ENCODE measurements at regions not wholly inside any gene's neighbourhood (a gene's known extent, or its start where the extent isn't known, plus 50 kb on each side); places are given as distances from the start of the nearest gene placed in this dataset.

- WGBS, 2 experiments (ENCODE audit: insufficient coverage in 2 of 2), result 93 to 95% methylated on average over 2 to 3 of the region's 4 CpGs
Observed at GRCh38 chr2:220227266-220227920, 600.0 kb downstream of the SLC4A3 start.

GRCh38 chr2:220228310-220229006 lies 601.0 kb downstream of the SLC4A3 start:
- WGBS, 2 experiments (ENCODE audit: insufficient coverage in 2 of 2), result 75 to 84% methylated on average over 7 to 8 of the region's 8 CpGs
- no peaks in the 10 kb centered on the region for H3K36me3 ChIP-seq (ENCODE audit: control insufficient read depth, insufficient read depth, low read length)
- H3K4me3 ChIP-seq (ENCODE audit: extremely low read depth, insufficient read depth, low read length, poor library complexity, severe bottlenecking), result no peak overlapping the region
- no peaks in the 10 kb centered on the region for H3K9me3 ChIP-seq (ENCODE audit: control insufficient read depth, low read length)
- H3K4me1 ChIP-seq (ENCODE audit: control insufficient read depth, insufficient read depth, low read length, poor library complexity, severe bottlenecking), result peaks cover 8% of the 10 kb centered on the region
- H3K27ac ChIP-seq (ENCODE audit: low read depth, low read length, severe bottlenecking), result no peak overlapping the region

More at GRCh38 chr2:220227266-220227920, 600.0 kb downstream of the SLC4A3 start:
- Histone ChIP-seq H3K4me1 (ENCODE audit: control insufficient read depth, insufficient read depth, low read length, poor library complexity, severe bottlenecking) (peaks cover 8% of the 10 kb centered on the region), H3K9me3 (ENCODE audit: control insufficient read depth, low read length) (no peaks in the 10 kb centered on the region), H3K36me3 (ENCODE audit: control insufficient read depth, insufficient read depth, low read length) (no peaks in the 10 kb centered on the region), H3K4me3 (ENCODE audit: extremely low read depth, insufficient read depth, low read length, poor library complexity, severe bottlenecking) (no peak overlapping the region), H3K27ac (ENCODE audit: low read depth, low read length, severe bottlenecking) (no peak overlapping the region)

- H3K36me3 ChIP-seq (ENCODE audit: control insufficient read depth, insufficient read depth, low read length), result no peaks in the 10 kb centered on the region
- no peaks in the 10 kb centered on the region for H3K9me3 ChIP-seq (ENCODE audit: control insufficient read depth, low read length)
- H3K27ac ChIP-seq (ENCODE audit: low read depth, low read length, severe bottlenecking), result no peak overlapping the region
- no peaks in the 10 kb centered on the region for H3K4me1 ChIP-seq (ENCODE audit: control insufficient read depth, insufficient read depth, low read length, poor library complexity, severe bottlenecking)
- no peak overlapping the region for H3K4me3 ChIP-seq (ENCODE audit: extremely low read depth, insufficient read depth, low read length, poor library complexity, severe bottlenecking)
- WGBS, 2 experiments (ENCODE audit: insufficient coverage in 2 of 2), result 100% methylated on average over 1 of the region's 1 CpG
Observed at GRCh38 chr2:220240641-220241040, 613.2 kb downstream of the SLC4A3 start.

GRCh38 chr2:220241423-220241822 lies 614.0 kb downstream of the SLC4A3 start:
- H3K4me1 ChIP-seq (ENCODE audit: control insufficient read depth, insufficient read depth, low read length, poor library complexity, severe bottlenecking), result no peaks in the 10 kb centered on the region
- WGBS, 2 experiments (ENCODE audit: insufficient coverage in 2 of 2), result 80% methylated on average over 1 of the region's 2 CpGs; no CpG with 5 or more reads in 1 of the 2 experiments
- no peaks in the 10 kb centered on the region for H3K9me3 ChIP-seq (ENCODE audit: control insufficient read depth, low read length)
- H3K36me3 ChIP-seq (ENCODE audit: control insufficient read depth, insufficient read depth, low read length), result no peaks in the 10 kb centered on the region
- H3K4me3 ChIP-seq (ENCODE audit: extremely low read depth, insufficient read depth, low read length, poor library complexity, severe bottlenecking), result no peak overlapping the region
- H3K27ac ChIP-seq (ENCODE audit: low read depth, low read length, severe bottlenecking), result no peak overlapping the region

GRCh38 chr2:220243571-220243970 lies 616.1 kb downstream of the SLC4A3 start:
- no peaks in the 10 kb centered on the region for H3K9me3 ChIP-seq (ENCODE audit: control insufficient read depth, low read length)
- no peaks in the 10 kb centered on the region for H3K36me3 ChIP-seq (ENCODE audit: control insufficient read depth, insufficient read depth, low read length)
- no peak overlapping the region for H3K4me3 ChIP-seq (ENCODE audit: extremely low read depth, insufficient read depth, low read length, poor library complexity, severe bottlenecking)
- H3K27ac ChIP-seq (ENCODE audit: low read depth, low read length, severe bottlenecking), result no peak overlapping the region
- H3K4me1 ChIP-seq (ENCODE audit: control insufficient read depth, insufficient read depth, low read length, poor library complexity, severe bottlenecking), result no peaks in the 10 kb centered on the region

- no peaks in the 10 kb centered on the region for H3K4me1 ChIP-seq (ENCODE audit: control insufficient read depth, insufficient read depth, low read length, poor library complexity, severe bottlenecking)
- no peak overlapping the region for H3K4me3 ChIP-seq (ENCODE audit: extremely low read depth, insufficient read depth, low read length, poor library complexity, severe bottlenecking)
- no CpG with 5 or more reads among the region's 1 CpG for WGBS, 2 experiments (ENCODE audit: insufficient coverage in 2 of 2)
- no peaks in the 10 kb centered on the region for H3K9me3 ChIP-seq (ENCODE audit: control insufficient read depth, low read length)
- no peaks in the 10 kb centered on the region for H3K36me3 ChIP-seq (ENCODE audit: control insufficient read depth, insufficient read depth, low read length)
- H3K27ac ChIP-seq (ENCODE audit: low read depth, low read length, severe bottlenecking), result no peak overlapping the region
Observed at GRCh38 chr2:220246386-220246785, 619.0 kb downstream of the SLC4A3 start.

GRCh38 chr2:220247588-220248350 lies 620.3 kb downstream of the SLC4A3 start:
- Histone ChIP-seq H3K9me3 (ENCODE audit: control insufficient read depth, low read length) (no peaks in the 10 kb centered on the region), H3K36me3 (ENCODE audit: control insufficient read depth, insufficient read depth, low read length) (no peaks in the 10 kb centered on the region), H3K4me1 (ENCODE audit: control insufficient read depth, insufficient read depth, low read length, poor library complexity, severe bottlenecking) (no peaks in the 10 kb centered on the region), H3K4me3 (ENCODE audit: extremely low read depth, insufficient read depth, low read length, poor library complexity, severe bottlenecking) (no peak overlapping the region), H3K27ac (ENCODE audit: low read depth, low read length, severe bottlenecking) (no peak overlapping the region)
- 100% methylated on average over 1 of the region's 3 CpGs for WGBS, 2 experiments (ENCODE audit: insufficient coverage in 2 of 2)

GRCh38 chr2:220259662-220260061 lies 632.2 kb downstream of the SLC4A3 start:
- Histone ChIP-seq H3K27ac (ENCODE audit: low read depth, low read length, severe bottlenecking) (no peak overlapping the region), H3K36me3 (ENCODE audit: control insufficient read depth, insufficient read depth, low read length) (no peaks in the 10 kb centered on the region), H3K4me3 (ENCODE audit: extremely low read depth, insufficient read depth, low read length, poor library complexity, severe bottlenecking) (no peak overlapping the region), H3K4me1 (ENCODE audit: control insufficient read depth, insufficient read depth, low read length, poor library complexity, severe bottlenecking) (no peaks in the 10 kb centered on the region), H3K9me3 (ENCODE audit: control insufficient read depth, low read length) (no peaks in the 10 kb centered on the region)
- 80 to 84% methylated on average over 1 to 2 of the region's 2 CpGs for WGBS, 2 experiments (ENCODE audit: insufficient coverage in 2 of 2)

GRCh38 chr2:220263300-220263699 lies 635.9 kb downstream of the SLC4A3 start:
- no peaks in the 10 kb centered on the region for H3K4me1 ChIP-seq (ENCODE audit: control insufficient read depth, insufficient read depth, low read length, poor library complexity, severe bottlenecking)
- no peak overlapping the region for H3K27ac ChIP-seq (ENCODE audit: low read depth, low read length, severe bottlenecking)
- no peak overlapping the region for H3K4me3 ChIP-seq (ENCODE audit: extremely low read depth, insufficient read depth, low read length, poor library complexity, severe bottlenecking)
- 81 to 84% methylated on average over 4 of the region's 6 CpGs for WGBS, 2 experiments (ENCODE audit: insufficient coverage in 2 of 2)
- H3K9me3 ChIP-seq (ENCODE audit: control insufficient read depth, low read length), result no peaks in the 10 kb centered on the region
- no peaks in the 10 kb centered on the region for H3K36me3 ChIP-seq (ENCODE audit: control insufficient read depth, insufficient read depth, low read length)

GRCh38 chr2:220269367-220269766 lies 641.9 kb downstream of the SLC4A3 start:
- no CpG with 5 or more reads among the region's 4 CpGs for WGBS, 2 experiments (ENCODE audit: insufficient coverage in 2 of 2)
- no peaks in the 10 kb centered on the region for H3K9me3 ChIP-seq (ENCODE audit: control insufficient read depth, low read length)
- no peaks in the 10 kb centered on the region for H3K4me1 ChIP-seq (ENCODE audit: control insufficient read depth, insufficient read depth, low read length, poor library complexity, severe bottlenecking)
- H3K4me3 ChIP-seq (ENCODE audit: extremely low read depth, insufficient read depth, low read length, poor library complexity, severe bottlenecking), result no peak overlapping the region
- H3K36me3 ChIP-seq (ENCODE audit: control insufficient read depth, insufficient read depth, low read length), result no peaks in the 10 kb centered on the region
- no peak overlapping the region for H3K27ac ChIP-seq (ENCODE audit: low read depth, low read length, severe bottlenecking)

All from mesodermal cell (in vitro differentiated cells).